GM12874 (cell line): ENCODE measurements at regions not wholly inside any gene's neighbourhood (a gene's known extent, or its start where the extent isn't known, plus 50 kb on each side); places are given as distances from the start of the nearest gene placed in this dataset.

Experiments used
- CTCF ChIP-seq: IDR thresholded peaks from 2 replicates; pipeline ENCODE4 v1.5.1; 2011; ENCODE audit warnings: low read depth, mild to moderate bottlenecking, control low read depth, low read length, moderate library complexity; ENCODE audit not compliant: insufficient read depth

DNA sequence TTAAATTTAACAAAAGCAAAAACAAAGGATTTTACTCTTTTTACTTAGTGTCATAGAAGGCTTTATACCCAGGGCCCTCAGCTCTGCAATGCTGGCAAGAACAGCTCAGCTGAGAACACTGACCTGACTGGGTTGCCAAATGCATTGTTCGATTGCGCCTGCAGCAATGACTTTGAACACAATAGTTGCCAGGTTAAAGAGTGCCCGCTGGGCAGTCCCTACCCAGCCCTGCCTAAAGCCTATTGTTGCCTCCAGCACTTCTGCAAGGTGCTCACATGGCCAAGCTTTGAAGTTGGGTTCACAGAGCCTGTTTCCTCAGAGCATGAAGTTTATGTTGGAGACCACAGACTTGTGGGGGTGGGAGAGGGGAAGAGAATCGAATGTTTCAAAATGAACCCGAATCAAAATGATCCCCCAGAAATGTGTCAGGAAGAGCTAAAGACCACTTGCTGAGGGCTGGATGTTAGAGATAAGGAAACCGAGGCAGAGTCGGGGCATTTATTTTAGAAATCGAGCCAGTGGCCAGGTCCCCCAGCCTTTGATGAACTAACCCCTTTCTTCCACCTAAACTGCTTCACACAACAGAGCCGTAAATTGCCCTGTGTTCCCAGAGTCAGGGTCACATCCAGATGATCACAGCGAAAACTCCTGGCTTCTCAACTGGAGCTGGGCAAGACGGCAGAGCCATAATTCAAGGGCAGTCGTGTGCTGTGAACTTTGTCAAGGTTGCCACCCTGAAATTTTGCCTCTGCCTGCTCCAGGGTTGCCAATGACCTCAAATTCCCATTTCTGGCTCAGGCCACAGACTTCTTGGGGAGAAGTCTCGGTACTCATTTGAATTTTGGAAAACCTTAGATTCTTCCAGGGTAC is 55.0 kb downstream of the FOXA2 start:
- TF ChIP-seq CTCF = no peak

GRCh38 chr20:22526512-22527012 is 57.8 kb downstream of the FOXA2 start:
- TF ChIP-seq CTCF = no peak

DNA sequence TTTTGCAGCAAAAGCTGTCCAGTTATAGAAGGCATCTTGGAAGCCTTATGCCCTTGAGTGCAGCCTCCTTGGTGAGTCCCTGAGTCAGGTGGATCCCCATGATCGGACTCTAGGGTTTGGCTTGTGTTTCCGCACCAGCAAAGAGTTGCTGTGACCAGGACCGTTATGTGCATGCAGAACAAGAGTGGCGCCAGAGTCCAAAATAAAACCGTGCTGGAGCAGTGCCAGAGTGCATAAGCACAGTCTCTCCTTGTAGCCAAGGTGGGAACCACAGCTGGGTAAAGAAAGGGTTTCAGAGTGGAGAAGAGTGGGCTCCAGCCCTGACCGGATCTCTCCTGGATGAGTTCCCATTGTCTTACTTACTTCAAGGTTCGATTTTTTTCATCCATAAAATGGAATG is 58.6 kb downstream of the FOXA2 start:
- TF ChIP-seq CTCF = no peak

- no peak for TF ChIP-seq CTCF
Observed at GRCh38 chr20:22525069-22525820, 59.1 kb downstream of the FOXA2 start.

DNA sequence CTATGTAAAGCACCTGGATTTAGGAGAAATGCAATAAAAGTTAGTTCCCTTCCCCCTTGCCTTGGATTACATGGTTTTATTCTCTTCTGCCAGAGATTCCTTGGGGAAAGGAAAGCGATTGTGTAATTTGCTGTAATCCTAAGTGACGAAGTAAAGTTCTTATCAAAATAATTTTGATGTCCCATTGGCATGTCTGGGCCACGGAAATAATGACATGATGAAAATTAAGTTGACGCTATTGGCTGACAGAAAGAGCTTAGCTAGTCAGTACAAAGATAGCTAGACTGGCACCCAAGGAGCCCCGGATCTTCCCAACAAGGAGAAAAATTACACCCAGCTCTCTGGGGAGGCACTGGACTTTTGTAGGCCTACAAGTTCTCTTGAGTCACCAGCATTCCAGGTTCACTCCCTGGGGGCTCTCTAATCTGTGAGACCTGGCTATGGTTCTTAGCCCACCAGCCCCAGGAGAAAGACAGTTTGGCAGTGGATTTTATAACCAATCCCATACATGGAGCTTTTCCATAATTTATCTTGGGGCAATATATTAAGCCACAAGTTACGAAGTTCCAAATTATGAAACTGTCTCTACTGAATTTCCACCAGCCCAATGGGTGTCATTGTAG is 59.9 kb downstream of the FOXA2 start:
- TF ChIP-seq CTCF = no peak

- TF ChIP-seq CTCF = no peak
Observed at GRCh38 chr20:22523499-22524392, 60.6 kb downstream of the FOXA2 start.
